ENCODE measurements at regions not wholly inside any gene's neighbourhood (a gene's known extent, or its start where the extent isn't known, plus 50 kb on each side); places are given as distances from the start of the nearest gene placed in this dataset.
"Not testable (repeated sequence)": the region's sequence is repeated elsewhere in the genome, so short reads cannot be mapped to it uniquely, and the experiment has no call there.

DNA sequence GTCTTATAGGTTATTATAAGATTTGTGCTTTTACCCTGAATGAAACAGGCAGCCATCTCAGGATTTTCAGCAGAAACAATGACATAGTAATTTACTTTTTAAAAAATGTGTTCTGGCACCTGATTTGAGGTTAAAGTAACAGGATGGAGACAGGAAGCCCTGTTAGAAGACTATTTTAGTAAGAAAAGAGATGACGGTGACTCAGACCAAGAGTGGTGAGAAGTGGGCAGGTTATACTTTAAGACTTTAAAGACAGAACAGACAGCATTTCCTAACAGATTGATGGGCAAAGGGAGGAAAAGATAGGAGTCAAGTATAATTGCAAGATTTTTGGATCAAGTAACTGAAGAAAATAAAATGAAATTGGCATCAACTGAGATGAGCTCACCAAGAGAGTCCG is 436.8 kb upstream of the NR5A2 start:
- H3K36me3 Mint-ChIP-seq (ENCODE audit: insufficient read depth) = no peaks in the 10 kb centered on the region
- no peak overlapping the region for H3K4me3 Mint-ChIP-seq (ENCODE audit: low read depth)
- no peak for TF ChIP-seq CTCF (IDR thresholded peaks at IDR 0.05; ENCODE audit: unreplicated experiment)
- DNase-seq (ENCODE audit: low spot score, unreplicated experiment) = no peak
- no peak overlapping the region for H3K27ac Mint-ChIP-seq
- no peaks in the 10 kb centered on the region for H3K9me3 Mint-ChIP-seq (ENCODE audit: low read depth)
- H3K4me1 Mint-ChIP-seq (ENCODE audit: low read depth) = peaks cover 3% of the 10 kb centered on the region
- H3K27me3 Mint-ChIP-seq = no peaks in the 10 kb centered on the region

DNA sequence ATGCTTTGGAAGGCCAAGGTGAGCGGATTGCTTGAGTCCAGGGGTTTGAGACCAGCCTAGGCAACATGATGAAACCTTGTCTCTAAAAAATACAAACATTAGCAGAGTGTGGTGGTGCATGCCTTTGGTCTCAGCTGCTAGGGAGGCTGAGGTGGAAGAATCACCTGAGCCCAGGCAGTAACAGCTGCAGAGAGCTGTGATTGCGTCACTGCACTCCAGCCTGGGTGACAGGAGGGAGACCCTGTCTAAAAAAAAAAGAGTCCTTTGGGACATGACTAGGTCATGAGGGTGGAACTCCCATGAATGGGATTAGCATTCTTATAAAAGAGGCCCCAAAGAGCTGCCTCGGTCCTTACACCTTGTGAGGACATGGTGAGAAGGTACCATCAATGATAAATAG is 436.0 kb upstream of the NR5A2 start:
- DNase-seq (ENCODE audit: low spot score, unreplicated experiment) = no peak
- H3K4me3 Mint-ChIP-seq (ENCODE audit: low read depth) = no peak overlapping the region
- H3K4me1 Mint-ChIP-seq (ENCODE audit: low read depth) = peaks cover 3% of the 10 kb centered on the region
- no peaks in the 10 kb centered on the region for H3K27me3 Mint-ChIP-seq
- H3K27ac Mint-ChIP-seq = no peak overlapping the region
- TF ChIP-seq CTCF (IDR thresholded peaks at IDR 0.05; ENCODE audit: unreplicated experiment) = no peak
- no peaks in the 10 kb centered on the region for H3K9me3 Mint-ChIP-seq (ENCODE audit: low read depth)
- no peaks in the 10 kb centered on the region for H3K36me3 Mint-ChIP-seq (ENCODE audit: insufficient read depth)

DNA sequence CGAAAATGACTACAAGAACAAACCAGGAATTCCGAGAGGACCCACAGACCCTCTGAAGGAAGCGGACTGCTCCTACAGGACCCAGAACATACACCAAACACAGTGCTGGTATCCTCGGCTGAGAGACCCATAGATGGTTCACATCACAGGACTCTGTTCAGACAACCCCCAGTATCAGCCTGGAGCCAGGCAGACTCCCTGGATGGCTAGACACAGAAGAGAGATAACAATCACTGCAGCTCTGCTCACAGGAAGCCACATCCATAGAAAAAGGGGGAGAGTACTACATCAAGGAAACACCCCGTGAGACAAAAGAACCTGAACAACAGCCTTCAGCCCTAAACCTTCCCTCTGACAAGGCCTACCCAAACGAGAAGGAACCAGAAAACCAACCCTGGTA is 434.0 kb upstream of the NR5A2 start:
- H3K4me1 Mint-ChIP-seq (ENCODE audit: low read depth) = no peaks in the 10 kb centered on the region
- DNase-seq (ENCODE audit: low spot score, unreplicated experiment) = no peak

DNA sequence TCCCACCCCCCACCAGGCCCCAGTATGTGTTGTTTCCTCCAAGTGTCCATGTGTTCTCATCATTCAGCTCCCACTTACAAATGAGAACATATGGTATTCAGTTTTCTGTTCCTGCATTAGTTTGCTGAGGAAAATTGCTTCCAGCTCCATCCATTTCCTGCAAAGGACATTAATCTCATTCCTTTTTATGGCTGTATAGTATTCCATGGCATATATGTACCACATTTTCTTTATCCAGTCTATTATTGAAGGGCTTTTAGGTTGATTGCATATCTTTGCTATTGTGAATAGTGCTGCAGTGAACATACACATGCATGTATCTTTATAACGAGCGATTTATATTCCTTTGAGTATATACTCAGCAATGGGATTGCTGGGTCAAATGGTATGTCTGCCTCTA is 431.1 kb upstream of the NR5A2 start:
- not testable (repeated sequence) for DNase-seq (ENCODE audit: low spot score, unreplicated experiment); H3K4me3 Mint-ChIP-seq (ENCODE audit: low read depth); H3K36me3 Mint-ChIP-seq (ENCODE audit: insufficient read depth); H3K4me1 Mint-ChIP-seq (ENCODE audit: low read depth); H3K27me3 Mint-ChIP-seq; H3K27ac Mint-ChIP-seq
- H3K9me3 Mint-ChIP-seq (ENCODE audit: low read depth) = peaks cover 10% of the 10 kb centered on the region

More for the DNA sequence above, 434.0 kb upstream of the NR5A2 start:
- Mint-ChIP-seq H3K36me3 (ENCODE audit: insufficient read depth) (no peaks in the 10 kb centered on the region), H3K27ac (no peak overlapping the region), H3K27me3 (no peaks in the 10 kb centered on the region), H3K4me3 (ENCODE audit: low read depth) (no peak overlapping the region), H3K9me3 (ENCODE audit: low read depth) (peaks cover 10% of the 10 kb centered on the region)
- no peak for TF ChIP-seq CTCF (IDR thresholded peaks at IDR 0.05; ENCODE audit: unreplicated experiment)

DNA sequence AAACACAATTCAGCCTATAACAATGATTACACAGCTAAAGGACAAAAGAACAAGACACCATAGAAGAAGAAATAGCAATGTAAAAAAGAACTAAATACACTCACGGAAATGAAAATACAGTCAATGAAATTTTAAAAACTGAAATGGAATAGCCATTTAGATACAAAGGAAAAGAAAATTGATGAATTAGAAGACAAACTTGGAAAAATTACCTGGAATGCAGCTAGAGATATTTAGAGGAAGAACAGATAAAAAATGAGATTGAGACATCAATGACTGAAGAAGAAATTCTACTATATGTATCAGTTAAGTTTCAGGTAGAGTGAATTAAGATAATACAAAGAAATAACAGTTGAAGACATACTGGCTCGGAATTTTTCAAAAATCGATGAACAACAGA is 430.4 kb upstream of the NR5A2 start:
- no peak overlapping the region for H3K27ac Mint-ChIP-seq
- DNase-seq (ENCODE audit: low spot score, unreplicated experiment) = no peak
- no peaks in the 10 kb centered on the region for H3K36me3 Mint-ChIP-seq (ENCODE audit: insufficient read depth)
- peaks cover 15% of the 10 kb centered on the region for H3K9me3 Mint-ChIP-seq (ENCODE audit: low read depth)
- no peak for TF ChIP-seq CTCF (IDR thresholded peaks at IDR 0.05; ENCODE audit: unreplicated experiment)
- H3K4me1 Mint-ChIP-seq (ENCODE audit: low read depth) = no peaks in the 10 kb centered on the region
- H3K4me3 Mint-ChIP-seq (ENCODE audit: low read depth) = no peak overlapping the region
- no peaks in the 10 kb centered on the region for H3K27me3 Mint-ChIP-seq

- Mint-ChIP-seq H3K36me3 (ENCODE audit: insufficient read depth) (no peaks in the 10 kb centered on the region), H3K27me3 (no peaks in the 10 kb centered on the region)
- TF ChIP-seq CTCF (IDR thresholded peaks at IDR 0.05; ENCODE audit: unreplicated experiment) = no peak
Observed at GRCh38 chr1:199608414-199608813, 419.1 kb upstream of the NR5A2 start.

More at GRCh38 chr1:199608414-199608813, 419.1 kb upstream of the NR5A2 start:
- Mint-ChIP-seq H3K4me3 (ENCODE audit: low read depth) (no peak overlapping the region), H3K4me1 (ENCODE audit: low read depth) (no peaks in the 10 kb centered on the region), H3K9me3 (ENCODE audit: low read depth) (no peaks in the 10 kb centered on the region), H3K27ac (no peak overlapping the region)
- DNase-seq (ENCODE audit: low spot score, unreplicated experiment) = no peak
